HG02884 (cell line): ENCODE measurements at regions not wholly inside any gene's neighbourhood (a gene's known extent, or its start where the extent isn't known, plus 50 kb on each side); places are given as distances from the start of the nearest gene placed in this dataset.
"Not testable (repeated sequence)": the region's sequence is repeated elsewhere in the genome, so short reads cannot be mapped to it uniquely, and the experiment has no call there.

Source experiments
- ATAC-seq: cut with Tn5 transposase; IDR thresholded peaks from one replicate; pipeline ENCODE4 v1.9.1; 2021; ENCODE audit warnings: mild to moderate bottlenecking, moderate library complexity; ENCODE audit not compliant: unreplicated experiment

GRCh38 chr10:5576780-5577624, 52.2 kb downstream of the CALML3 start:
- ATAC-seq, result no peak

GRCh38 chr10:5580038-5580428, 55.3 kb downstream of the CALML3 start:
- not testable (repeated sequence) for ATAC-seq

DNA sequence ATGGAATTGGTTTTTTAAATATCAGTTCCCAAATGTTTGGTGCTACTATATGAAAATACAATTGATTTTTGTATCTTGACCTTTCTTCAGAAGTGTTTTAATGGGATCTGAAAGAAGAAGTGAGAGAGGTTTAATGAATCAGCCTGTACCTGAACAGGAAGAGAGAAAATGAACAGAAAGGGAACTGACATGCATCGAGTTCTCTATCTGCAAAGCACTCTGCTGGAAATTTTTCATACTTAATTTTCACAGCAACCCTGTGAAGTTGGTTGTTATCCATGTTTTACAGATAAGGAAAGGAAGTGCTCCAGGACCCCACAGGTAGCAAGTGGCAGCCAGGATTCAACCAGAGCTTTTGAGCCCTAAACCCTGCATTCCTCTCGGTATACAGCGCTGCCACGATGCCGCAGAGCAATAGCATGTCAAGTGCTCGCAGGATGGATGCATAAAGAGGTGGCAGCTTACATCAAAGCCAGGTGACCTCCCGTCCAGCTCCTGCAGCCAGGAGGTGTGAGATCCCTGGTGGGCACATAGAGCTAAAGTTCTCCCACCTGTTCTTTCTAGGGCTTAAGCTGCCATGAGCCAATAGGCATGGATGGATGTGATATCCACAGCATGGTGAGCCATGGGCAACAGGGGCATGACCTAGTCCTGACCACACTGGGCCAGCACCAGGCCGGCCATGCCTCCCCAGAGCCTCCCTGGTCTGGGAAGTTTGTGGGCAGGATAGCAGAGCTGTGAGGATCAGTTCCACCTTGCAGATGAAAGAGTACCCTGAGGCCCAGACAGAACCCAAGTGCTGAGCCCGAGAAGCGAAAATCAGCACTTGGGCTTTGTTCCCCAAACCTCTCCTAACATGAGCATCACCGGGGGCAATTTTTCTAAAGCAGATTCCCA, 57.2 kb downstream of the CALML3 start:
- peak; percentile 42 for ATAC-seq

GRCh38 chr10:5582736-5583135, 58.0 kb downstream of the CALML3 start:
- no peak for ATAC-seq

DNA sequence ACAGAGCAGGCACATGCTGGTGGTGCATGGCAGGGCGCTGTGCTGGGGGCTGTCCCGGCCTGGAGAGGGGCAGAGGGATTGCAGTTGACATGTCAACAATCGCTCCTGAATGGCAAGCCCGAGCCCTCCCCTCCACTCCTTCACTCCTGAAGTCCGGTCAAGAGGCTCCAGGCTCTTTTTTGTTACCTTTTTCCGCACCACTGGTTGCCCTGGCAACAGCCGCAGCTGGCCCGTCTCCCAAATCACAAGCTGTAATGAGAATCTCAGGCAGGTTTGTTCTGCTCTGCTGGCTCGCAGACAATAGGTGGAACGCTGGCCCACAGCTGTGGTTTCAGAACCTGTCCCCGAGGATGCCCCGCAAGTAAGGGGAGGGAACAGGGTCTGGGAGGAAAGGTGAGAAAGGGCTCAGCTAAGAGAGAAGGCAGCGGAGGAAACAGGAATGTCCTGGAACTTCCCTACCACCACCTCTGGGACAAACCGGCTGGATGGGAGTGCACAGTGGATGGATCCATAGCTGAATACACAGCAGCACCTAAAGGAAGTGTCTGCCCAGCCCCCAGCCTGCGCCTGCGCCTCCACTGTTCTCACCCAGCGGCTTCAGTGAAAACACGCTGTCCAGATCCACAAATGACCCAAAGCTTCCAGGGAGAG, 58.9 kb downstream of the CALML3 start:
- peak; percentile 29 for ATAC-seq

DNA sequence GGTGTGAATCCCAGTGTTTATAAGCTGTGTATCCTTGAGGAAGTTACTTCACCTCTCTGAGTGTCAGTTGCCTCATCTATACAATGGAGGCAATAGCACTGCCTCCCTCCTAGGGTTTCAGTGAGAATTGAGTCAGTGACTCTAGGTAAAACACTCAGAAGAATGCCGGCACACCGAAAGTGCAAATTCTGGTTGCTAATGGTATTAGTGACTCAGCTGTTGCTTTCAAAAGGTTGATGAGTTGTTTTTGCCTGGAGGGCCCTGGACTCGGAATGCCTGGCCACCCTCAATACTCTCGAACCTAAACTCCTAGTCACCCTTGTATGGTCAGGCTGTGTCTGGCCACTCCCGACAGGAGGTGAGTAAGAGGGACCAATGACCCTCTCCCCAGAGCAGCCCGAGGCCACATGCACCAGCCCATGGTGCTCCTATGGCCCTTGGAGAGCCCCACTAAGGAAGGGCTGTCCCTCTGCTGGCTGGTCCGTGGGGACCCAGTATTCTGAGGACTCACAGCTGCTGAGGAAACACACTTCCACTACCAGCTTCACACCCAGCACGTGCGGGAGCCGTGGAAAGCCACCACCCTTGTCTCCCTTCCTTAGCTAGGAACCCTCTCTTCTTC, 60.2 kb downstream of the CALML3 start:
- ATAC-seq, result peak; percentile 61

DNA sequence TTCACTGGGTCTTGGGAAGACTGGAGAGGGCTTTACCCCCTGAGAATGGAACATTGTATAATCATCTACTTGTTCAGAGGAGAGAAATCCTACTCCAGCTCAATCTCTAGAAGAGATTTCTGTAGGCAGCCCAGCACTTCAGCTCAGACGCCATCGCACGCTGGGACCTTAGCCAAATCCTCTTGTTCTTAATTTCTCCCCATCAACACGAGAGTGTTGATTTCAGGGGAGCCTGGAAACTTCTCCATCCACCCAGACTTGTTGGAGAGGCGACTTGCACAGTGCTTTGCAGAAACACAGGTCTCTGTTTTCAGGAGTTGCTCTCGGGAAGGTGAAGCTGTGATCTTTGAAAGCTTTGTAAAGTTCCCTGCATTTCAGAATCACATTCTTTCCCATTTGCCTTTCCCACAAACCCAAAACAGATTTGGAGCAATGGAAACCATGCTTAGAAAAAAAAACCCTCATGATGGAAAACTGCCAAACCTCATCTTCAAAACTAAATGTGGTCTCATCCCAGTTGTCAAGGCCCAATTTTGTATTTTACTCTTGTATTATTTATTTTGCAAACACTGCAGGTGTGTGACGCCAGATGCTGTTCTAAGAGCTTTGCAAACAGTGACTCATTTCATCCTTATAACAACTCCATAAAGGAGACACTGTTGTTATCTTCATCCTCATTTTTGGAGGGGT, 60.9 kb downstream of the CALML3 start:
- no peak for ATAC-seq

DNA sequence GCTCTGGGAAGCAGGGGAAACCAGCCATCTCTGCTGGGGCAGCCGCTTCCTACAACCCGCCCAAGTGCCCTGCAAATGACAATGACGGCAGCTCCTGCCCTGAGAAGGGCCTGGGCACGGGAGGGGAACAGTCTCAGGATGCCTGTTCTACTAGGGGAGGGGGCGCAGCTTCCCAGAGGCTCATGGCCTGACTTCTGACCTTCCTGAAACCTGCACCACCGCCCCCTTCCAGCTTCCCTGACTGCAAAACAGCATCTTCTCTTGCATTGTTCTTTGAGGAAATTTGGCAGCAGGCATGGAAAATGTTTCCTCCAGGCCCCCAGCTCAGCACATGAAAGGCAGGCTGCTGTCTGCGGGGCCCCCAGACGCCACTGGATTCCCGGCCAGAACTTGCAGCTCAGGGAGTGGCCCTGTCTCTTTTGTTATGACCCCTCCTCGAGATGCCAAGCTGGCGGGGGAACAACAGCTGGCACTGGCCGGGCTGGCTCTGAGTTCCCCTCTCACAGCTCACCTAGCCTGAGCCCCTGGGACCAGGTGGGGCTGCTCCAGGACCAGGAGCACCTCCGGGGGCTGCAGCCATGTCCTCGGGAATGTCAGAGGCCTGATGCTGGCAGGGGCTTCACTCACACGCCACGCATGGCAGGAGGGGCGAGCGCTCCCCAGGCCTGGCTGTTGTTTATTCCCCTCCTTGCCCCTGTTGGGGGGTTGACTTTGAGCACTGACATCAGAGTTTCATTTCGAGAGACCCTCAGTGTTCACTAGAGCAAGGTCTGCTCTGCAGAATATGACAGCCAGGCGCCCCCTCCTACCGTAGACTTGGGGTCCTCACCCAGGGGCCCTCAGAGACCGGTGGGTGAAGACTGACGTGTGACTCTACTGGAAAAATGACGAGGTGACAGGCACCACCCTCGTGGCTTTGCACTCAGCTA, 62.7 kb downstream of the CALML3 start:
- ATAC-seq, result no peak

- no peak for ATAC-seq
These were observed 63.3 kb downstream of the CALML3 start for GRCh38 chr10:5588080-5588453.

DNA sequence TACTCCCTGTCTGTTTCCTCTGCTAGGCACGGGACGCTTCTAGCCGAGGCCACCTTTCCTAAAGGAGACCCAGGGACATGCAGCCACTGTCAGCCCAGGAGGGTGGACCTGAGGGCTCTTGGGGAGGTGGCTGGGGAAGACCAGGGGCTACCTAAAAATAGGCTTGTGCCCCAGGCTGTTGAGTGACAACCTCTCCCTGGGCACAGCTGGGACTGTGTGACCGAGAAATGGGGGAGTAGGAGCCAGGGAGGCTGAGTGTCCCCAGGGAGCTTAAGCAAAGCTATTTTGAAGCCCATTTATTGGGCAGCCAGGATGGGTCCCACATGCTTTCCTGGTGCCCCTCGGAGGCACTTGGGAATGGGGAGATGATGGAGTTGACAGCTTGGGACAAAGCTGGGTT, 63.8 kb downstream of the CALML3 start:
- no peak for ATAC-seq
